ENCODE measurements at regions not wholly inside any gene's neighbourhood (a gene's known extent, or its start where the extent isn't known, plus 50 kb on each side); places are given as distances from the start of the nearest gene placed in this dataset.

DNA sequence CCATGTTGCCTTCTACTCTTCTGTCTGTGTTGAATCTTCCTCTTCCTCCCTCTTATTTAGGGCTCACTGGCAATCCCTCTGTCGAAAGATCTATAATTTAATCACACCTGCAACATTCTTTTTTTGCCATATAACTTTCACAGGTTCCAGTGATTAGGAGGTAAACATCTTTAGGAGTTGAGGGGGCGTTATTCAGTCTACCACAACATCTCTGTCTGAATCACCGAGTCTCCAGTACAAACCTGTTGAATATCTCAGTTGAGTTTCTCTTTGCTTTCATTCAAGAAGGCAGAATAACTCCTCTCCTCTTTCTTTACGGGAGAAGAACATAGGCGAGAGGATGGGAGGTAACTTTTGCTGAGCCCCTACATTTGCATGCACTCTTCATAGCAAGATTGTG lies 101.9 kb upstream of the CDC42BPA start (continued):
- TF ChIP-seq, protein P1, sequence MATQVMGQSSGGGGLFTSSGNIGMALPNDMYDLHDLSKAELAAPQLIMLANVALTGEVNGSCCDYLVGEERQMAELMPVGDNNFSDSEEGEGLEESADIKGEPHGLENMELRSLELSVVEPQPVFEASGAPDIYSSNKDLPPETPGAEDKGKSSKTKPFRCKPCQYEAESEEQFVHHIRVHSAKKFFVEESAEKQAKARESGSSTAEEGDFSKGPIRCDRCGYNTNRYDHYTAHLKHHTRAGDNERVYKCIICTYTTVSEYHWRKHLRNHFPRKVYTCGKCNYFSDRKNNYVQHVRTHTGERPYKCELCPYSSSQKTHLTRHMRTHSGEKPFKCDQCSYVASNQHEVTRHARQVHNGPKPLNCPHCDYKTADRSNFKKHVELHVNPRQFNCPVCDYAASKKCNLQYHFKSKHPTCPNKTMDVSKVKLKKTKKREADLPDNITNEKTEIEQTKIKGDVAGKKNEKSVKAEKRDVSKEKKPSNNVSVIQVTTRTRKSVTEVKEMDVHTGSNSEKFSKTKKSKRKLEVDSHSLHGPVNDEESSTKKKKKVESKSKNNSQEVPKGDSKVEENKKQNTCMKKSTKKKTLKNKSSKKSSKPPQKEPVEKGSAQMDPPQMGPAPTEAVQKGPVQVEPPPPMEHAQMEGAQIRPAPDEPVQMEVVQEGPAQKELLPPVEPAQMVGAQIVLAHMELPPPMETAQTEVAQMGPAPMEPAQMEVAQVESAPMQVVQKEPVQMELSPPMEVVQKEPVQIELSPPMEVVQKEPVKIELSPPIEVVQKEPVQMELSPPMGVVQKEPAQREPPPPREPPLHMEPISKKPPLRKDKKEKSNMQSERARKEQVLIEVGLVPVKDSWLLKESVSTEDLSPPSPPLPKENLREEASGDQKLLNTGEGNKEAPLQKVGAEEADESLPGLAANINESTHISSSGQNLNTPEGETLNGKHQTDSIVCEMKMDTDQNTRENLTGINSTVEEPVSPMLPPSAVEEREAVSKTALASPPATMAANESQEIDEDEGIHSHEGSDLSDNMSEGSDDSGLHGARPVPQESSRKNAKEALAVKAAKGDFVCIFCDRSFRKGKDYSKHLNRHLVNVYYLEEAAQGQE (IDR thresholded peaks at IDR 0.05; ENCODE audit: low read depth, low read length): no peak
- TF ChIP-seq DPF2 (IDR thresholded peaks at IDR 0.05) (no peak), JUNB (IDR thresholded peaks at IDR 0.05) (no peak), EGR1 (IDR thresholded peaks at IDR 0.05; ENCODE audit: borderline replicate concordance in 1 of 2, low read depth in 2 of 2, low read length in 2 of 2) (no peak), CREB1 (IDR thresholded peaks at IDR 0.05; ENCODE audit: low read depth) (no peak), MXI1 (IDR thresholded peaks at IDR 0.05; ENCODE audit: low read depth, low read length) (no peak), ESRRA (IDR thresholded peaks at IDR 0.05; ENCODE audit: low read length) (no peak), IKZF2 (IDR thresholded peaks at IDR 0.05) (no peak)
- TF ChIP-seq, protein P2, sequence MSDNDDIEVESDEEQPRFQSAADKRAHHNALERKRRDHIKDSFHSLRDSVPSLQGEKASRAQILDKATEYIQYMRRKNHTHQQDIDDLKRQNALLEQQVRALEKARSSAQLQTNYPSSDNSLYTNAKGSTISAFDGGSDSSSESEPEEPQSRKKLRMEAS (IDR thresholded peaks at IDR 0.05; ENCODE audit: low read depth, low read length): no peak
- TF ChIP-seq, protein P3, sequence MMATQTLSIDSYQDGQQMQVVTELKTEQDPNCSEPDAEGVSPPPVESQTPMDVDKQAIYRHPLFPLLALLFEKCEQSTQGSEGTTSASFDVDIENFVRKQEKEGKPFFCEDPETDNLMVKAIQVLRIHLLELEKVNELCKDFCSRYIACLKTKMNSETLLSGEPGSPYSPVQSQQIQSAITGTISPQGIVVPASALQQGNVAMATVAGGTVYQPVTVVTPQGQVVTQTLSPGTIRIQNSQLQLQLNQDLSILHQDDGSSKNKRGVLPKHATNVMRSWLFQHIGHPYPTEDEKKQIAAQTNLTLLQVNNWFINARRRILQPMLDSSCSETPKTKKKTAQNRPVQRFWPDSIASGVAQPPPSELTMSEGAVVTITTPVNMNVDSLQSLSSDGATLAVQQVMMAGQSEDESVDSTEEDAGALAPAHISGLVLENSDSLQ (IDR thresholded peaks at IDR 0.05): no peak
- TF ChIP-seq, protein P4, sequence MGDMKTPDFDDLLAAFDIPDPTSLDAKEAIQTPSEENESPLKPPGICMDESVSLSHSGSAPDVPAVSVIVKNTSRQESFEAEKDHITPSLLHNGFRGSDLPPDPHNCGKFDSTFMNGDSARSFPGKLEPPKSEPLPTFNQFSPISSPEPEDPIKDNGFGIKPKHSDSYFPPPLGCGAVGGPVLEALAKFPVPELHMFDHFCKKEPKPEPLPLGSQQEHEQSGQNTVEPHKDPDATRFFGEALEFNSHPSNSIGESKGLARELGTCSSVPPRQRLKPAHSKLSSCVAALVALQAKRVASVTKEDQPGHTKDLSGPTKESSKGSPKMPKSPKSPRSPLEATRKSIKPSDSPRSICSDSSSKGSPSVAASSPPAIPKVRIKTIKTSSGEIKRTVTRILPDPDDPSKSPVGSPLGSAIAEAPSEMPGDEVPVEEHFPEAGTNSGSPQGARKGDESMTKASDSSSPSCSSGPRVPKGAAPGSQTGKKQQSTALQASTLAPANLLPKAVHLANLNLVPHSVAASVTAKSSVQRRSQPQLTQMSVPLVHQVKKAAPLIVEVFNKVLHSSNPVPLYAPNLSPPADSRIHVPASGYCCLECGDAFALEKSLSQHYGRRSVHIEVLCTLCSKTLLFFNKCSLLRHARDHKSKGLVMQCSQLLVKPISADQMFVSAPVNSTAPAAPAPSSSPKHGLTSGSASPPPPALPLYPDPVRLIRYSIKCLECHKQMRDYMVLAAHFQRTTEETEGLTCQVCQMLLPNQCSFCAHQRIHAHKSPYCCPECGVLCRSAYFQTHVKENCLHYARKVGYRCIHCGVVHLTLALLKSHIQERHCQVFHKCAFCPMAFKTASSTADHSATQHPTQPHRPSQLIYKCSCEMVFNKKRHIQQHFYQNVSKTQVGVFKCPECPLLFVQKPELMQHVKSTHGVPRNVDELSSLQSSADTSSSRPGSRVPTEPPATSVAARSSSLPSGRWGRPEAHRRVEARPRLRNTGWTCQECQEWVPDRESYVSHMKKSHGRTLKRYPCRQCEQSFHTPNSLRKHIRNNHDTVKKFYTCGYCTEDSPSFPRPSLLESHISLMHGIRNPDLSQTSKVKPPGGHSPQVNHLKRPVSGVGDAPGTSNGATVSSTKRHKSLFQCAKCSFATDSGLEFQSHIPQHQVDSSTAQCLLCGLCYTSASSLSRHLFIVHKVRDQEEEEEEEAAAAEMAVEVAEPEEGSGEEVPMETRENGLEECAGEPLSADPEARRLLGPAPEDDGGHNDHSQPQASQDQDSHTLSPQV (IDR thresholded peaks at IDR 0.05): no peak

All from GM12878 (cell line).